ENCODE measurements at regions not wholly inside any gene's neighbourhood (a gene's known extent, or its start where the extent isn't known, plus 50 kb on each side); places are given as distances from the start of the nearest gene placed in this dataset.

- H3K27me3 ChIP-seq: no peaks in the 10 kb centered on the region
- no peaks in the 10 kb centered on the region for H3K9me3 ChIP-seq
- no peaks in the 10 kb centered on the region for H3K4me1 ChIP-seq
- H3K4me3 ChIP-seq: no peak overlapping the region
- TF ChIP-seq POLR2A (IDR thresholded peaks at IDR 0.05): no peak
- no peak for TF ChIP-seq CTCF (IDR thresholded peaks at IDR 0.05)
- H3K27ac ChIP-seq: peak overlapping the region; percentile 2 to 17
- intact Hi-C loops (cut with DNase I; ENCODE audit: low total_unique reads): no loop called here
- peak in 1 of 2 donors; percentile 21 for DNase-seq
- no peaks in the 10 kb centered on the region for H3K36me3 ChIP-seq
Measured at GRCh38 chr20:4326195-4327065, 77.3 kb upstream of the ADRA1D start.

GRCh38 chr20:4325548-4326187 lies 76.6 kb upstream of the ADRA1D start:
- peak in 1 of 2 donors; percentile 24 for DNase-seq
- H3K27me3 ChIP-seq: no peaks in the 10 kb centered on the region
- no peaks in the 10 kb centered on the region for H3K9me3 ChIP-seq
- TF ChIP-seq POLR2A (IDR thresholded peaks at IDR 0.05) (no peak), CTCF (IDR thresholded peaks at IDR 0.05) (no peak)
- intact Hi-C loops (cut with DNase I; ENCODE audit: low total_unique reads): no loop called here
- H3K36me3 ChIP-seq: no peaks in the 10 kb centered on the region
- H3K4me3 ChIP-seq: no peak overlapping the region
- H3K4me1 ChIP-seq: no peaks in the 10 kb centered on the region
- H3K27ac ChIP-seq: peak overlapping the region; percentile 2 to 17

- Histone ChIP-seq H3K27ac (no peak overlapping the region), H3K9me3 (no peaks in the 10 kb centered on the region), H3K4me3 (no peak overlapping the region), H3K27me3 (no peaks in the 10 kb centered on the region), H3K36me3 (no peaks in the 10 kb centered on the region), H3K4me1 (no peaks in the 10 kb centered on the region)
- DNase-seq: no peak
- intact Hi-C loops (cut with DNase I; ENCODE audit: low total_unique reads): no loop called here
- no peak for TF ChIP-seq POLR2A (IDR thresholded peaks at IDR 0.05)
- no peak for TF ChIP-seq CTCF (IDR thresholded peaks at IDR 0.05)
Measured at GRCh38 chr20:4324611-4325243, 75.6 kb upstream of the ADRA1D start.

GRCh38 chr20:4322499-4322898 lies 73.4 kb upstream of the ADRA1D start:
- TF ChIP-seq POLR2A (IDR thresholded peaks at IDR 0.05) (no peak), CTCF (IDR thresholded peaks at IDR 0.05) (no peak)
- H3K4me3 ChIP-seq: no peak overlapping the region
- H3K27me3 ChIP-seq: no peaks in the 10 kb centered on the region
- no peaks in the 10 kb centered on the region for H3K9me3 ChIP-seq
- no peaks in the 10 kb centered on the region for H3K36me3 ChIP-seq
- no peak for DNase-seq
- no peak overlapping the region for H3K27ac ChIP-seq
- intact Hi-C loops (cut with DNase I; ENCODE audit: low total_unique reads): no loop called here
- no peaks in the 10 kb centered on the region for H3K4me1 ChIP-seq

- Histone ChIP-seq H3K4me3 (no peak overlapping the region), H3K4me1 (no peaks in the 10 kb centered on the region), H3K27me3 (no peaks in the 10 kb centered on the region), H3K36me3 (no peaks in the 10 kb centered on the region), H3K27ac (no peak overlapping the region), H3K9me3 (no peaks in the 10 kb centered on the region)
- no peak for DNase-seq
- TF ChIP-seq POLR2A (IDR thresholded peaks at IDR 0.05): no peak
- TF ChIP-seq CTCF (IDR thresholded peaks at IDR 0.05): no peak
- intact Hi-C loops (cut with DNase I; ENCODE audit: low total_unique reads): no loop called here
Measured at GRCh38 chr20:4320291-4320690, 71.2 kb upstream of the ADRA1D start.

All from uterus (tissue), 3 donors.